ENCODE measurements at regions not wholly inside any gene's neighbourhood (a gene's known extent, or its start where the extent isn't known, plus 50 kb on each side); places are given as distances from the start of the nearest gene placed in this dataset.

DNA sequence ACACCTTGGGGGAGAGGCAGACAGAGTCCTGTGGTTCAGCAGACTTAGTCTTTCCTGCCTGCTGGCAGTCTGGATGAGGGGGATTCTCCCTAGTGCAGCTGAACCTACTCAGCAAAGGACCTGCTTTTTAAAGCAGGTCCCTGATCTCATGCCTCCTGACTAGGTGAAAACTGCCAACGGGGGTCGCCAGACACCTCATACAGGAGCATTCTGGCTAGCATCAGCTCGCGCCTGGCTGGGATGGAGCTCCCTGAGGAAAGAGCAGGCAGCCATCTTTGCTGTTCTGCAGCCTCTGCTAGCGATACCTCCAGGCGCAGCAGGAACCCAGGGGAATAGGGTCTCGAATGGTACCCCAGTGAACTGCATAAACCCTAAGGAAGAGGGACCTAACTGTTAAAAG, 225.2 kb downstream of the CDH9 start:
- TF ChIP-seq U2AF1 (optimal IDR thresholded peaks at IDR 0.05; ENCODE audit: low read depth, low read length) (no peak), CHD4 (IDR thresholded peaks at IDR 0.05; ENCODE audit: borderline replicate concordance, low read length) (no peak), ZSCAN12 (CRISPR knock-in tag; IDR thresholded peaks at IDR 0.05) (no peak), FOSL2 (CRISPR knock-in tag; IDR thresholded peaks at IDR 0.05) (no peak), U2AF2 (IDR thresholded peaks at IDR 0.05; ENCODE audit: low read depth, low read length) (no peak), TARDBP (CRISPR knock-in tag; IDR thresholded peaks at IDR 0.05) (no peak), ZNF318 (CRISPR knock-in tag; IDR thresholded peaks at IDR 0.05) (no peak), JARID2 (CRISPR knock-in tag; IDR thresholded peaks at IDR 0.05; ENCODE audit: insufficient replicate concordance) (no peak), IKZF1 (IDR thresholded peaks at IDR 0.05) (no peak)
- TF ChIP-seq, protein P1, sequence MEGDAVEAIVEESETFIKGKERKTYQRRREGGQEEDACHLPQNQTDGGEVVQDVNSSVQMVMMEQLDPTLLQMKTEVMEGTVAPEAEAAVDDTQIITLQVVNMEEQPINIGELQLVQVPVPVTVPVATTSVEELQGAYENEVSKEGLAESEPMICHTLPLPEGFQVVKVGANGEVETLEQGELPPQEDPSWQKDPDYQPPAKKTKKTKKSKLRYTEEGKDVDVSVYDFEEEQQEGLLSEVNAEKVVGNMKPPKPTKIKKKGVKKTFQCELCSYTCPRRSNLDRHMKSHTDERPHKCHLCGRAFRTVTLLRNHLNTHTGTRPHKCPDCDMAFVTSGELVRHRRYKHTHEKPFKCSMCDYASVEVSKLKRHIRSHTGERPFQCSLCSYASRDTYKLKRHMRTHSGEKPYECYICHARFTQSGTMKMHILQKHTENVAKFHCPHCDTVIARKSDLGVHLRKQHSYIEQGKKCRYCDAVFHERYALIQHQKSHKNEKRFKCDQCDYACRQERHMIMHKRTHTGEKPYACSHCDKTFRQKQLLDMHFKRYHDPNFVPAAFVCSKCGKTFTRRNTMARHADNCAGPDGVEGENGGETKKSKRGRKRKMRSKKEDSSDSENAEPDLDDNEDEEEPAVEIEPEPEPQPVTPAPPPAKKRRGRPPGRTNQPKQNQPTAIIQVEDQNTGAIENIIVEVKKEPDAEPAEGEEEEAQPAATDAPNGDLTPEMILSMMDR (CRISPR knock-in tag; IDR thresholded peaks at IDR 0.05): no peak
- TF ChIP-seq, protein P2, sequence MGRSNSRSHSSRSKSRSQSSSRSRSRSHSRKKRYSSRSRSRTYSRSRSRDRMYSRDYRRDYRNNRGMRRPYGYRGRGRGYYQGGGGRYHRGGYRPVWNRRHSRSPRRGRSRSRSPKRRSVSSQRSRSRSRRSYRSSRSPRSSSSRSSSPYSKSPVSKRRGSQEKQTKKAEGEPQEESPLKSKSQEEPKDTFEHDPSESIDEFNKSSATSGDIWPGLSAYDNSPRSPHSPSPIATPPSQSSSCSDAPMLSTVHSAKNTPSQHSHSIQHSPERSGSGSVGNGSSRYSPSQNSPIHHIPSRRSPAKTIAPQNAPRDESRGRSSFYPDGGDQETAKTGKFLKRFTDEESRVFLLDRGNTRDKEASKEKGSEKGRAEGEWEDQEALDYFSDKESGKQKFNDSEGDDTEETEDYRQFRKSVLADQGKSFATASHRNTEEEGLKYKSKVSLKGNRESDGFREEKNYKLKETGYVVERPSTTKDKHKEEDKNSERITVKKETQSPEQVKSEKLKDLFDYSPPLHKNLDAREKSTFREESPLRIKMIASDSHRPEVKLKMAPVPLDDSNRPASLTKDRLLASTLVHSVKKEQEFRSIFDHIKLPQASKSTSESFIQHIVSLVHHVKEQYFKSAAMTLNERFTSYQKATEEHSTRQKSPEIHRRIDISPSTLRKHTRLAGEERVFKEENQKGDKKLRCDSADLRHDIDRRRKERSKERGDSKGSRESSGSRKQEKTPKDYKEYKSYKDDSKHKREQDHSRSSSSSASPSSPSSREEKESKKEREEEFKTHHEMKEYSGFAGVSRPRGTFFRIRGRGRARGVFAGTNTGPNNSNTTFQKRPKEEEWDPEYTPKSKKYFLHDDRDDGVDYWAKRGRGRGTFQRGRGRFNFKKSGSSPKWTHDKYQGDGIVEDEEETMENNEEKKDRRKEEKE (IDR thresholded peaks at IDR 0.05): no peak
